OCI-LY3 (cell line): ENCODE measurements at regions not wholly inside any gene's neighbourhood (a gene's known extent, or its start where the extent isn't known, plus 50 kb on each side); places are given as distances from the start of the nearest gene placed in this dataset.
"Not testable (repeated sequence)": the region's sequence is repeated elsewhere in the genome, so short reads cannot be mapped to it uniquely, and the experiment has no call there.

Source experiments
- H2AFZ ChIP-seq: fragments of 200-600, 300-600 bp; shearing (Covaris generic); 2 replicates; pipeline ENCODE4 v1.6.0; 2014; ENCODE audit warnings: antibody characterized with exemption, low read depth, low read length
- H3K27ac ChIP-seq: fragments of 200-600, 300-600 bp; sonication (generic); 2 replicates; pipeline ENCODE4 v1.5.1; 2014; ENCODE audit warnings: mild to moderate bottlenecking, low read length, moderate library complexity, mixed read lengths
- H3K27me3 ChIP-seq: fragments of 200-600, 300-600 bp; sonication (generic); 2 replicates; pipeline ENCODE4 v1.6.1; 2014; ENCODE audit warnings: low read depth, low read length, mixed read lengths
- H3K36me3 ChIP-seq: fragments of 200-600, 300-600 bp; sonication (generic); replicated peaks from 2 replicates; pipeline ENCODE3; 2014; ENCODE audit warnings: low read depth, low read length, mixed read lengths
- H3K4me1 ChIP-seq: fragments of 300-600, 200-600 bp; sonication (generic); 2 replicates; pipeline ENCODE4 v1.6.1; 2014; ENCODE audit warnings: low read length, mixed read lengths
- H3K4me2 ChIP-seq: fragments of 200-600, 300-600 bp; sonication (generic); 2 replicates; pipeline ENCODE4 v1.6.1; 2014; ENCODE audit warnings: low read length, mixed read lengths
- H3K4me3 ChIP-seq: fragments of 300-600, 200-600 bp; sonication (generic); 2 replicates; pipeline ENCODE4 v1.5.1; 2014; ENCODE audit warnings: antibody characterized with exemption, mild to moderate bottlenecking, low read length, moderate library complexity
- H3K79me2 ChIP-seq: fragments of 300-600, 200-600 bp; shearing (Covaris generic); 2 replicates; pipeline ENCODE4 v1.6.1; 2014; ENCODE audit warnings: mild to moderate bottlenecking, low read length, mixed read lengths
- H3K9ac ChIP-seq: fragments of 300-600, 200-600 bp; shearing (Covaris generic); 2 replicates; pipeline ENCODE4 v1.6.0; 2014; ENCODE audit warnings: mild to moderate bottlenecking, low read length, moderate library complexity
- H3K9me3 ChIP-seq: fragments of 200-600, 300-600 bp; shearing (Covaris generic); 2 replicates; pipeline ENCODE4 v1.6.1; 2014; ENCODE audit warnings: low read length, mixed read lengths; ENCODE audit not compliant: insufficient read depth
- H4K20me1 ChIP-seq: fragments of 200-600, 300-600 bp; sonication (generic); 2 replicates; pipeline ENCODE4 v1.6.1; 2016; ENCODE audit warnings: low read length, mixed read lengths; ENCODE audit not compliant: insufficient read depth
- EZH2phosphoT487 ChIP-seq: fragments of 200-600 bp; shearing (Covaris generic); IDR thresholded peaks from 2 replicates; pipeline ENCODE4 v1.6.1; 2018; ENCODE audit warnings: antibody characterized with exemption, mixed run types, low read depth
- TF ChIP-seq, protein P1 (sequence below): fragments of 200-600, 300-600 bp; sonication (generic); IDR thresholded peaks from 2 replicates; pipeline ENCODE4 v1.5.1; 2014; ENCODE audit warnings: antibody characterized with exemption, low read length, low read depth

DNA sequence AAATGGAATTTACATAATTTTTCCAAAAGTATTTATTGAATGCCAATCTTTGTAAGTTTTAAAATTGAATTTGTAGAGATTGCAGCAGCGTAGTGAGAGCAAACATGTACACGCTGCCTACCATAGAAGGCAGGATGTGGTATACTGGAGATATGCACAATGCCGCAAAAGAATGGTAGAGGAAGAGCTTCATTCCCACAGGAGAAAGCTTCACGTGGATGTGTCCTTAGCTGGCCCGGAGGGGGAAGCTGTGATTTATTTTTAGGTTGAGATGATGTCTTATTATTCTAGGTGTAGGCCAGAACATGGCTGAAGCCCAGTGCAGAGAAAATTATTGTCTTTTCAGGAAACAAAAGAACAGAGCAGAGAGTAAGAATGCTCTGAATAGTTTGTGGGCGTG is 743.3 kb upstream of the BCHE start:
- Histone ChIP-seq H3K4me2 (no peak overlapping the region), H3K27me3 (no peaks in the 10 kb centered on the region), H3K27ac (no peak overlapping the region), H3K4me3 (no peak overlapping the region), H4K20me1 (no peaks in the 10 kb centered on the region), H3K9me3 (no peaks in the 10 kb centered on the region), H2AFZ (no peak overlapping the region), H3K4me1 (no peaks in the 10 kb centered on the region), H3K36me3 (no peaks in the 10 kb centered on the region), H3K79me2 (no peaks in the 10 kb centered on the region), H3K9ac (no peak overlapping the region)
- no peak for TF ChIP-seq EZH2phosphoT487
- TF ChIP-seq, protein P1, sequence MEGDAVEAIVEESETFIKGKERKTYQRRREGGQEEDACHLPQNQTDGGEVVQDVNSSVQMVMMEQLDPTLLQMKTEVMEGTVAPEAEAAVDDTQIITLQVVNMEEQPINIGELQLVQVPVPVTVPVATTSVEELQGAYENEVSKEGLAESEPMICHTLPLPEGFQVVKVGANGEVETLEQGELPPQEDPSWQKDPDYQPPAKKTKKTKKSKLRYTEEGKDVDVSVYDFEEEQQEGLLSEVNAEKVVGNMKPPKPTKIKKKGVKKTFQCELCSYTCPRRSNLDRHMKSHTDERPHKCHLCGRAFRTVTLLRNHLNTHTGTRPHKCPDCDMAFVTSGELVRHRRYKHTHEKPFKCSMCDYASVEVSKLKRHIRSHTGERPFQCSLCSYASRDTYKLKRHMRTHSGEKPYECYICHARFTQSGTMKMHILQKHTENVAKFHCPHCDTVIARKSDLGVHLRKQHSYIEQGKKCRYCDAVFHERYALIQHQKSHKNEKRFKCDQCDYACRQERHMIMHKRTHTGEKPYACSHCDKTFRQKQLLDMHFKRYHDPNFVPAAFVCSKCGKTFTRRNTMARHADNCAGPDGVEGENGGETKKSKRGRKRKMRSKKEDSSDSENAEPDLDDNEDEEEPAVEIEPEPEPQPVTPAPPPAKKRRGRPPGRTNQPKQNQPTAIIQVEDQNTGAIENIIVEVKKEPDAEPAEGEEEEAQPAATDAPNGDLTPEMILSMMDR, result no peak

DNA sequence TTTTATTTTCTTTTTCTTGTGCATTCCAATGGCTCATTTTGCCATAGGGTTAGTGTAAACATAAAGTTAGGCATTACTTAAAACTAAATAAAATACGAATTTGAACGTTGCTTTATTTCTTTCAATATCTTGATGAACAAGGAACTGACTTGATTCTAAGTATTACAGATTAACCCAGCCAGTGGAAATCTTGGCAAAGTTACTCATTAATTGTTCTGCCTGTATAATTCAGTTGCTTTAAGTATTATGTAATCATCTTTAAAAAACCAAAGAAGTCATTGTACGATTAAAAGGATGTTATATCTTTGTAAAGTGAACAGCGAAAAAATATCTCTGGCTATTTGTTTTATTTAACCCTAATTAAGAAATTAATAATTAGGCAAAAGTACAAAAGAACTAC is 737.9 kb upstream of the BCHE start:
- no peaks in the 10 kb centered on the region for H4K20me1 ChIP-seq
- H3K27me3 ChIP-seq, result no peaks in the 10 kb centered on the region
- H3K4me1 ChIP-seq, result no peaks in the 10 kb centered on the region
- H3K4me3 ChIP-seq, result no peak overlapping the region
- TF ChIP-seq EZH2phosphoT487, result no peak
- TF ChIP-seq, protein P1, result no peak
- no peak overlapping the region for H3K27ac ChIP-seq
- no peak overlapping the region for H3K4me2 ChIP-seq
- no peak overlapping the region for H2AFZ ChIP-seq
- no peak overlapping the region for H3K9ac ChIP-seq
- no peaks in the 10 kb centered on the region for H3K79me2 ChIP-seq
- H3K36me3 ChIP-seq, result no peaks in the 10 kb centered on the region
- H3K9me3 ChIP-seq, result no peaks in the 10 kb centered on the region

DNA sequence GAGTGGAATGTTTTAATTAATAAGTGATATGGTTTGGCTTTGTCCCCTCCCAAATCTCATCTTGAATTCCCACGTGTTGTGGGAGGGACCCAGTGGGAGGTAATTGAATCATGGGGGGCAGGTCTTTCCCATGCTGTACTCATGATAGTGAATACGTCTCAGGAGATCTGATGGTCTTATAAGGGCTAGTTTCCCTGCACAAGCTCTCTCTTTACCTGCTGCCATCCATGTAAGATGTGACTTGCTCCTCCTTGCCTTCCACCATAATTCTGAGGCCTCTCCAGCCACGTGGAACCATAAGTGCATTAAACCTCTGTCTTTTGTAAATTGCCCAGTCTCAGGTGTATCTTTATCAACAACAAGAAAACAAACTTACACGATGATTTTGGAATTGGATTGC is 734.5 kb upstream of the BCHE start:
- not testable (repeated sequence) for H3K27ac ChIP-seq, H3K4me1 ChIP-seq, H3K79me2 ChIP-seq, H4K20me1 ChIP-seq, H3K9me3 ChIP-seq, H3K9ac ChIP-seq, H3K4me3 ChIP-seq, H3K27me3 ChIP-seq, H3K36me3 ChIP-seq, H2AFZ ChIP-seq, H3K4me2 ChIP-seq

DNA sequence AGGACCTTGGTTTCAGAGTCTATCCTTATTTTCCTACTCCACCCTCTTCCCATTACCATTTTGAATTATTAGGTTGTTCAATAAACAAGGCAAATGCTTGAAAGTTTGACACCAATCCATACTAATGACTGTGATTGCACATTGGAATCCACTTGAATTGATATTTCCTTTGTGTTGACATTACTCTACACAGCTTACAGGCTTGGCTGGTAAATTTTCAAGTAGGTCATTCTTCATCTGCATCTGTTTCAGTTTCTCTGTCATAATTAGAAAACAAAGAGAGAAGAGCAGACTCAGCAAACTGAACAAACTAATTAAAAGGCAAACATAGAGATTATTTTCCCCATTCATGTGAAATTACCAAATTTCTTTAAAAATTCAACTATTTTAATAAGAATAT is 732.9 kb upstream of the BCHE start:
- no peaks in the 10 kb centered on the region for H3K27me3 ChIP-seq
- no peaks in the 10 kb centered on the region for H3K79me2 ChIP-seq
- no peak overlapping the region for H3K9ac ChIP-seq
- no peaks in the 10 kb centered on the region for H3K36me3 ChIP-seq
- no peaks in the 10 kb centered on the region for H4K20me1 ChIP-seq
- TF ChIP-seq EZH2phosphoT487, result no peak
- TF ChIP-seq, protein P1, result no peak
- H3K4me1 ChIP-seq, result no peaks in the 10 kb centered on the region
- H3K27ac ChIP-seq, result no peak overlapping the region
- no peaks in the 10 kb centered on the region for H3K9me3 ChIP-seq
- H3K4me3 ChIP-seq, result no peak overlapping the region
- no peak overlapping the region for H2AFZ ChIP-seq
- H3K4me2 ChIP-seq, result no peak overlapping the region

DNA sequence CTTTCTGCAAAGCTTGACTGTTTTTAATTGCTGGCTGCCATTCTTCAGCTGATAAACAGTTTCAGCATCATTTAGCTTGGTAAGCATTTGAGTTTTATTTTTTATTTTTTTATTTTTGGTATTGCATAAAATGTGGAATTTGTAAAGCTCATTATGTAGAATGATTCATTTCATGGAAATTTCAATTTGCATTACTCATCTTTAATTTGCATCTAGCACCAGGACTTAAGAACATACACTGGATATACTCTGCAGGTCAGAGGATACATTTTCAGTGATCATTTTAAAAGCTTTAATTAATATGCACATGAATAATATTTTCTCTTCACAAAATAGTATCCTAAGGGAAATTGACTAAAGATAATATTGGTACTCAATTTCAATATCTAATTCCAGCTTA is 732.4 kb upstream of the BCHE start:
- no peak overlapping the region for H3K9ac ChIP-seq
- H3K4me3 ChIP-seq, result no peak overlapping the region
- H4K20me1 ChIP-seq, result no peaks in the 10 kb centered on the region
- H3K36me3 ChIP-seq, result no peaks in the 10 kb centered on the region
- no peaks in the 10 kb centered on the region for H3K79me2 ChIP-seq
- H2AFZ ChIP-seq, result no peak overlapping the region
- no peak overlapping the region for H3K4me2 ChIP-seq
- H3K27me3 ChIP-seq, result no peaks in the 10 kb centered on the region
- H3K27ac ChIP-seq, result no peak overlapping the region
- no peaks in the 10 kb centered on the region for H3K9me3 ChIP-seq
- no peaks in the 10 kb centered on the region for H3K4me1 ChIP-seq
- TF ChIP-seq EZH2phosphoT487, result no peak
- TF ChIP-seq, protein P1, result no peak
